ENCODE measurements at regions not wholly inside any gene's neighbourhood (a gene's known extent, or its start where the extent isn't known, plus 50 kb on each side); places are given as distances from the start of the nearest gene placed in this dataset.

DNA sequence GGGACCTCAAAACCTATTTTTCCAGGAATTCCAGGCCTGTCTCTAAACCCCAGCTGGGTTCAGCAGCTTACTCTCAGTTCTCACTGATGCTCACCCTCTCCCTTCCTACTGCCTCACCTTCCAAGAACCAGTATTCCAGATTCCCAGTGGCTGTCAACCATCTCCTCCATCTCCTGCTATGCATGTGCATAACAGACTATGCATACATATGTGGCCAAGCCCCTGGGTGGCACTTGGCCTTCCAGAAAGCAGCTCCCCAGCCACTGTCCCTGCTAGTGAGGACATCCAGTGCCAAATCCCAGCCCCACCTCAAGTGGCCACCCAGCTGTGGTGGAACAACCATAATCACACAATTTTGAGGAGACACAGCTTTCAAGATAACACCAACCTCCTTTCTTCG, 475.7 kb upstream of the PKN2 start:
- H3K27ac ChIP-seq (ENCODE audit: low read length, poor library complexity, severe bottlenecking): no peak overlapping the region
- H2BK5ac ChIP-seq (ENCODE audit: low read depth, low read length, poor library complexity, severe bottlenecking): no peak overlapping the region
- no peak overlapping the region for H3K4me2 ChIP-seq (ENCODE audit: low read length, poor library complexity, severe bottlenecking)
- H3K4me1 ChIP-seq (ENCODE audit: control insufficient read depth, insufficient read depth, low read depth, low read length): no peaks in the 10 kb centered on the region
- H4K8ac ChIP-seq (ENCODE audit: low read length): no peak overlapping the region
- no peak overlapping the region for H3K23ac ChIP-seq (ENCODE audit: low read length in 2 of 2)
- H3K4me3 ChIP-seq (ENCODE audit: insufficient read depth in 1 of 2, low read depth in 1 of 2, low read length in 2 of 2): no peak overlapping the region
- no peak overlapping the region for H4K91ac ChIP-seq (ENCODE audit: low read length)
- no peak overlapping the region for H2BK120ac ChIP-seq (ENCODE audit: low read depth, low read length)
- no peak for DNase-seq
- H3K36me3 ChIP-seq (ENCODE audit: control insufficient read depth in 1 of 2, insufficient read depth in 2 of 2, low read depth in 1 of 2, low read length in 2 of 2): no peaks in the 10 kb centered on the region
- H2BK12ac ChIP-seq (ENCODE audit: low read length in 2 of 2): no peak overlapping the region
- H3K27me3 ChIP-seq (ENCODE audit: control insufficient read depth in 1 of 2, insufficient read depth in 1 of 2, low read length in 2 of 2): no peaks in the 10 kb centered on the region
- H3K9ac ChIP-seq (ENCODE audit: low read length): no peak overlapping the region
- H3K4ac ChIP-seq (ENCODE audit: low read depth in 1 of 2, low read length in 2 of 2): no peak overlapping the region
- no peak overlapping the region for H2AK5ac ChIP-seq (ENCODE audit: low read length, severe bottlenecking)
- no peaks in the 10 kb centered on the region for H3K79me1 ChIP-seq (replicated peaks; ENCODE audit: low read length, poor library complexity, severe bottlenecking)
- H3K14ac ChIP-seq (ENCODE audit: low read length in 2 of 2): peak overlapping the region in 1 of 2 experiments; percentile 18
- no peak overlapping the region for H3K18ac ChIP-seq (ENCODE audit: low read depth in 1 of 2, low read length in 2 of 2)
- no peak overlapping the region for H2BK15ac ChIP-seq (ENCODE audit: low read depth, poor library complexity, severe bottlenecking)
- no peak overlapping the region for H2AFZ ChIP-seq (ENCODE audit: low read depth, low read length)
- no peaks in the 10 kb centered on the region for H3K9me3 ChIP-seq (ENCODE audit: control insufficient read depth, low read length)
- WGBS: 47% methylated on average over 1 of the region's 1 CpG

DNA sequence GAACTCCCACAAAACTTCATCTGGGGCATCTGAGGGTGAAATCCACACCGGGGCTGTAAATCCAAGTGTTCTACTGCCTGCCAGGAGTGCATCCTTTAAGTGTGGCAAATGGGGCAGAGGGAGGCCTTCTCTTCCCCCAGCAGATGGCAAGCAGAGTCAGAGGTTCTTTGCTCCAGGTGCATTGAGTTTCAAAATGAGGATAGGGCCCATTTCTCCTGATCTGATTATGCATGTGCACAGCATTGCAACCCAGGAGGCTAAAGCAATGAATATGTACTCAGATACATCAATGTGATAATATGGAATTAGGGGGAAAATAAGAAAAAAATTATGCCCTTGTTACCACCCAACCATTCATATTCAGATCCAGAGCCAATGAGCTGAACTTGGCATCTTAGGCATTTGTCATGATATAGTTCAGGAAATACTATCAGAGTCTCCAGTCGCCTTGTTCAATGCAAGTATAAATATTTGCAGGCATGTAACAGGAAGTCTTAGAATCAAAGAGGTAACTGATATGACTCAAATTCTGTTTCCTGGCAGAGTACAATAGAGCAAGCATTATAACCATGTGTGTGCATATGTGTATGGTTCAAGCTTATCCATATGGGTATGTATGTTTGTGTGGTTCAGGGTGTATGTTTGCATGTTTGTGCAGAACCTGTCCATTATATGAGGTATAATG, 473.8 kb upstream of the PKN2 start:
- H3K23ac ChIP-seq (ENCODE audit: low read length in 2 of 2): no peak overlapping the region
- H3K27me3 ChIP-seq (ENCODE audit: control insufficient read depth in 1 of 2, insufficient read depth in 1 of 2, low read length in 2 of 2): no peaks in the 10 kb centered on the region
- no peaks in the 10 kb centered on the region for H3K9me3 ChIP-seq (ENCODE audit: control insufficient read depth, low read length)
- H3K4ac ChIP-seq (ENCODE audit: low read depth in 1 of 2, low read length in 2 of 2): no peak overlapping the region
- no peak overlapping the region for H3K18ac ChIP-seq (ENCODE audit: low read depth in 1 of 2, low read length in 2 of 2)
- H2BK15ac ChIP-seq (ENCODE audit: low read depth, poor library complexity, severe bottlenecking): no peak overlapping the region
- H2BK12ac ChIP-seq (ENCODE audit: low read length in 2 of 2): no peak overlapping the region
- H3K4me1 ChIP-seq (ENCODE audit: control insufficient read depth, insufficient read depth, low read depth, low read length): no peaks in the 10 kb centered on the region
- H3K27ac ChIP-seq (ENCODE audit: low read length, poor library complexity, severe bottlenecking): no peak overlapping the region
- H3K4me3 ChIP-seq (ENCODE audit: insufficient read depth in 1 of 2, low read depth in 1 of 2, low read length in 2 of 2): no peak overlapping the region
- no peak overlapping the region for H3K9ac ChIP-seq (ENCODE audit: low read length)
- no peak overlapping the region for H4K91ac ChIP-seq (ENCODE audit: low read length)
- DNase-seq: no peak
- no peak overlapping the region for H2BK5ac ChIP-seq (ENCODE audit: low read depth, low read length, poor library complexity, severe bottlenecking)
- H2AK5ac ChIP-seq (ENCODE audit: low read length, severe bottlenecking): no peak overlapping the region
- no peak overlapping the region for H2AFZ ChIP-seq (ENCODE audit: low read depth, low read length)
- H3K4me2 ChIP-seq (ENCODE audit: low read length, poor library complexity, severe bottlenecking): no peak overlapping the region
- WGBS: 72% methylated on average over 2 of the region's 2 CpGs
- H3K79me1 ChIP-seq (replicated peaks; ENCODE audit: low read length, poor library complexity, severe bottlenecking): no peaks in the 10 kb centered on the region
- H3K36me3 ChIP-seq (ENCODE audit: control insufficient read depth in 1 of 2, insufficient read depth in 2 of 2, low read depth in 1 of 2, low read length in 2 of 2): no peaks in the 10 kb centered on the region
- no peak overlapping the region for H4K8ac ChIP-seq (ENCODE audit: low read length)
- no peak overlapping the region for H2BK120ac ChIP-seq (ENCODE audit: low read depth, low read length)
- no peak overlapping the region for H3K14ac ChIP-seq (ENCODE audit: low read length in 2 of 2)

DNA sequence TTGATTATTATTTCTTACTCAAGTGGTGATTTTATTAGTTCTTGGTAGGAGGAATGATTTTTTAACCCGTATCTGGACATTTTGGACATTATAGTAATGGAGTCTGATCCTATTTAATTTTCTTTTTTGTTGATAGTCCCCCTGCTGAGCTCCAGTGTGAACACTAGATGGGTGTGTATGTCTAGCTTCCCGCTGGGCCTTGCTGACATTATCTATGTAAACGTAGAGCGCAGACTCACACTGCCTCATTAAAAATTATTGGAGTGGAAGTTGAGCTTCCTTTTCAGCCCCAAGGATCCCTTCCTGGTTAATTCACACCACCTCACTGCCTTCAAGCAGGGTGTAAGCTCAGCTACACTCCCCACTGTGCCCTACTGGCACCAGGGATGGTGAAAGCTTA, 467.6 kb upstream of the PKN2 start:
- Histone ChIP-seq H3K4ac (ENCODE audit: low read depth in 1 of 2, low read length in 2 of 2) (no peak overlapping the region), H3K23ac (ENCODE audit: low read length in 2 of 2) (no peak overlapping the region), H3K79me1 (replicated peaks; ENCODE audit: low read length, poor library complexity, severe bottlenecking) (no peaks in the 10 kb centered on the region), H4K91ac (ENCODE audit: low read length) (no peak overlapping the region), H2AFZ (ENCODE audit: low read depth, low read length) (no peak overlapping the region), H3K14ac (ENCODE audit: low read length in 2 of 2) (peak overlapping the region in 1 of 2 experiments; percentile 81), H2AK5ac (ENCODE audit: low read length, severe bottlenecking) (no peak overlapping the region), H2BK5ac (ENCODE audit: low read depth, low read length, poor library complexity, severe bottlenecking) (no peak overlapping the region), H3K27ac (ENCODE audit: low read length, poor library complexity, severe bottlenecking) (no peak overlapping the region), H2BK15ac (ENCODE audit: low read depth, poor library complexity, severe bottlenecking) (no peak overlapping the region), H4K8ac (ENCODE audit: low read length) (no peak overlapping the region), H3K4me1 (ENCODE audit: control insufficient read depth, insufficient read depth, low read depth, low read length) (no peaks in the 10 kb centered on the region), H2BK120ac (ENCODE audit: low read depth, low read length) (no peak overlapping the region), H3K9me3 (ENCODE audit: control insufficient read depth, low read length) (no peaks in the 10 kb centered on the region), H3K4me3 (ENCODE audit: insufficient read depth in 1 of 2, low read depth in 1 of 2, low read length in 2 of 2) (no peak overlapping the region), H3K18ac (ENCODE audit: low read depth in 1 of 2, low read length in 2 of 2) (no peak overlapping the region), H3K27me3 (ENCODE audit: control insufficient read depth in 1 of 2, insufficient read depth in 1 of 2, low read length in 2 of 2) (no peaks in the 10 kb centered on the region), H2BK12ac (ENCODE audit: low read length in 2 of 2) (no peak overlapping the region), H3K36me3 (ENCODE audit: control insufficient read depth in 1 of 2, insufficient read depth in 2 of 2, low read depth in 1 of 2, low read length in 2 of 2) (no peaks in the 10 kb centered on the region), H3K9ac (ENCODE audit: low read length) (no peak overlapping the region), H3K4me2 (ENCODE audit: low read length, poor library complexity, severe bottlenecking) (no peak overlapping the region)
- 84% methylated on average over 4 of the region's 4 CpGs for WGBS
- no peak for DNase-seq

DNA sequence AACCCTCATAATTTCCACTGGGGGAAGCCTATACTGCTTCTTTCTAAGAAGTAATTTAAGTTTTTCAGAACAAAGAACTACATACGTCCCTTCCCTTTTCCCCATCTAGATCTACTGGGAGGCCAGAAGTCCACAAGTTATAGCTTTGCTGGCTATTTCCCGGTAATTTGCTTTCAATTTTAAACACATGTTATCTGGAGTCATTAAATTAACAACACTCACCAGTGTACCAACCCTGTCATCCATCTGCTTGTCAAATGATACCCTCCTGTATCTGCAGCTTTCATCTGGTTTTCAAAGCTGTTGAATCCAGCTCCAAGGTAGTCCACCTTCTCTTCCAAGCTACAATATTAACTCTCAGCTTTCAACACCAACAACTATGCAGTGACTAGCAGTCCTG, 466.7 kb upstream of the PKN2 start:
- no peak overlapping the region for H4K8ac ChIP-seq (ENCODE audit: low read length)
- no peak overlapping the region for H3K18ac ChIP-seq (ENCODE audit: low read depth in 1 of 2, low read length in 2 of 2)
- no peak overlapping the region for H2AK5ac ChIP-seq (ENCODE audit: low read length, severe bottlenecking)
- no peak overlapping the region for H4K91ac ChIP-seq (ENCODE audit: low read length)
- no peak overlapping the region for H2BK12ac ChIP-seq (ENCODE audit: low read length in 2 of 2)
- no peak overlapping the region for H3K4ac ChIP-seq (ENCODE audit: low read depth in 1 of 2, low read length in 2 of 2)
- H3K14ac ChIP-seq (ENCODE audit: low read length in 2 of 2): no peak overlapping the region
- no peak overlapping the region for H3K23ac ChIP-seq (ENCODE audit: low read length in 2 of 2)
- H3K9me3 ChIP-seq (ENCODE audit: control insufficient read depth, low read length): no peaks in the 10 kb centered on the region
- no peaks in the 10 kb centered on the region for H3K36me3 ChIP-seq (ENCODE audit: control insufficient read depth in 1 of 2, insufficient read depth in 2 of 2, low read depth in 1 of 2, low read length in 2 of 2)
- no peak overlapping the region for H3K4me3 ChIP-seq (ENCODE audit: insufficient read depth in 1 of 2, low read depth in 1 of 2, low read length in 2 of 2)
- H3K27ac ChIP-seq (ENCODE audit: low read length, poor library complexity, severe bottlenecking): no peak overlapping the region
- no peak overlapping the region for H2BK15ac ChIP-seq (ENCODE audit: low read depth, poor library complexity, severe bottlenecking)
- no peaks in the 10 kb centered on the region for H3K79me1 ChIP-seq (replicated peaks; ENCODE audit: low read length, poor library complexity, severe bottlenecking)
- H3K9ac ChIP-seq (ENCODE audit: low read length): no peak overlapping the region
- no peak for DNase-seq
- H3K4me2 ChIP-seq (ENCODE audit: low read length, poor library complexity, severe bottlenecking): no peak overlapping the region
- no peaks in the 10 kb centered on the region for H3K27me3 ChIP-seq (ENCODE audit: control insufficient read depth in 1 of 2, insufficient read depth in 1 of 2, low read length in 2 of 2)
- 55% methylated on average over 2 of the region's 2 CpGs for WGBS
- no peak overlapping the region for H2BK5ac ChIP-seq (ENCODE audit: low read depth, low read length, poor library complexity, severe bottlenecking)
- no peak overlapping the region for H2AFZ ChIP-seq (ENCODE audit: low read depth, low read length)
- H2BK120ac ChIP-seq (ENCODE audit: low read depth, low read length): no peak overlapping the region
- H3K4me1 ChIP-seq (ENCODE audit: control insufficient read depth, insufficient read depth, low read depth, low read length): no peaks in the 10 kb centered on the region
